WERI-Rb-1 (cell line): ENCODE measurements at regions not wholly inside any gene's neighbourhood (a gene's known extent, or its start where the extent isn't known, plus 50 kb on each side); places are given as distances from the start of the nearest gene placed in this dataset.
A peak's percentile ranks its signal among the peaks of the same experiment; 100 is the strongest.

Experiments
- DNase-seq: peaks from one replicate; pipeline ENCODE4 v3.0.0-alpha.2; 2020
- H3K27ac ChIP-seq: fragments of 250-450 bp; sonication (Bioruptor Pico); 2 replicates; pipeline ENCODE4 v1.5.1; 2020; ENCODE audit warnings: mild to moderate bottlenecking, moderate library complexity
- H3K27me3 ChIP-seq: fragments of 250-450 bp; sonication (Bioruptor Pico); 2 replicates; pipeline ENCODE4 v1.5.1; 2021; ENCODE audit warnings: mild to moderate bottlenecking, low read depth, moderate library complexity; ENCODE audit not compliant: insufficient read depth, severe bottlenecking
- H3K36me3 ChIP-seq: fragments of 250-450 bp; sonication (Bioruptor Pico); 2 replicates; pipeline ENCODE4 v1.5.1; 2020; ENCODE audit warnings: mild to moderate bottlenecking, moderate library complexity
- H3K4me3 ChIP-seq: 2 replicates; pipeline ENCODE4 v1.5.1; 2011; ENCODE audit warnings: low read depth, mild to moderate bottlenecking, control low read depth, low read length
- H3K9me3 ChIP-seq: fragments of 250-450 bp; sonication (Bioruptor Pico); 2 replicates; pipeline ENCODE4 v1.5.1; 2021; ENCODE audit warnings: mild to moderate bottlenecking, moderate library complexity; ENCODE audit not compliant: severe bottlenecking
- CTCF ChIP-seq: IDR thresholded peaks from 2 replicates; pipeline ENCODE4 v1.5.1; 2011; ENCODE audit warnings: low read depth, mild to moderate bottlenecking, control low read depth, inconsistent platforms, low read length

GRCh38 chr3:148146947-148147826 is 550.5 kb upstream of the AGTR1 start:
- no peaks in the 10 kb centered on the region for H3K9me3 ChIP-seq
- TF ChIP-seq CTCF = no peak
- H3K27me3 ChIP-seq = no peaks in the 10 kb centered on the region
- H3K36me3 ChIP-seq = no peaks in the 10 kb centered on the region
- no peak for DNase-seq
- no peak overlapping the region for H3K4me3 ChIP-seq
- no peak overlapping the region for H3K27ac ChIP-seq

GRCh38 chr3:148147903-148148302 is 549.8 kb upstream of the AGTR1 start:
- Histone ChIP-seq H3K27ac (no peak overlapping the region), H3K27me3 (no peaks in the 10 kb centered on the region), H3K4me3 (no peak overlapping the region), H3K36me3 (no peaks in the 10 kb centered on the region), H3K9me3 (no peaks in the 10 kb centered on the region)
- no peak for TF ChIP-seq CTCF
- no peak for DNase-seq

GRCh38 chr3:148149556-148149955 is 548.1 kb upstream of the AGTR1 start:
- Histone ChIP-seq H3K9me3 (no peaks in the 10 kb centered on the region), H3K36me3 (no peaks in the 10 kb centered on the region), H3K27ac (no peak overlapping the region), H3K27me3 (no peaks in the 10 kb centered on the region), H3K4me3 (no peak overlapping the region)
- TF ChIP-seq CTCF = no peak
- DNase-seq = no peak

GRCh38 chr3:148150141-148150540 is 547.6 kb upstream of the AGTR1 start:
- no peaks in the 10 kb centered on the region for H3K27me3 ChIP-seq
- no peaks in the 10 kb centered on the region for H3K9me3 ChIP-seq
- no peaks in the 10 kb centered on the region for H3K36me3 ChIP-seq
- no peak for TF ChIP-seq CTCF
- H3K27ac ChIP-seq = no peak overlapping the region
- no peak for DNase-seq
- no peak overlapping the region for H3K4me3 ChIP-seq

- Histone ChIP-seq H3K36me3 (no peaks in the 10 kb centered on the region), H3K9me3 (no peaks in the 10 kb centered on the region), H3K4me3 (no peak overlapping the region), H3K27me3 (no peaks in the 10 kb centered on the region), H3K27ac (no peak overlapping the region)
- no peak for DNase-seq
- TF ChIP-seq CTCF = no peak
Measured at GRCh38 chr3:148158210-148158609, 539.5 kb upstream of the AGTR1 start.

- no peak for DNase-seq
- Histone ChIP-seq H3K36me3 (no peaks in the 10 kb centered on the region), H3K4me3 (no peak overlapping the region), H3K27ac (no peak overlapping the region), H3K27me3 (no peaks in the 10 kb centered on the region), H3K9me3 (no peaks in the 10 kb centered on the region)
- peak; percentile 17; the same call in 1 of the 2 replicates for TF ChIP-seq CTCF
Measured at GRCh38 chr3:148162132-148162531, 535.6 kb upstream of the AGTR1 start.
